Immature natural killer cell (primary cell): ENCODE measurements at regions not wholly inside any gene's neighbourhood (a gene's known extent, or its start where the extent isn't known, plus 50 kb on each side); places are given as distances from the start of the nearest gene placed in this dataset.

Experiments
- DNase-seq, 3 donors: peaks; one replicate each; pipeline ENCODE4 v3.0.0; 2022; ENCODE audit warnings: mixed read lengths in 1 of 3
- H3K27ac Mint-ChIP-seq, 6 donors: one replicate each; pipeline ENCODE4 v1.8.0; 2020; ENCODE audit warnings: mixed read lengths in 6 of 6, mild to moderate bottlenecking in 5 of 6, inconsistent platforms in 4 of 6, moderate library complexity in 3 of 6
- H3K27me3 Mint-ChIP-seq, 3 donors: one replicate each; pipeline ENCODE4 v1.8.0; 2020 to 2021; ENCODE audit warnings: low read depth in 3 of 3, mild to moderate bottlenecking in 3 of 3, mixed read lengths in 3 of 3, moderate library complexity in 3 of 3, inconsistent platforms in 1 of 3
- H3K36me3 Mint-ChIP-seq, 3 donors: one replicate each; pipeline ENCODE4 v1.8.0; 2020; ENCODE audit warnings: mixed read lengths in 3 of 3, inconsistent platforms in 2 of 3, mild to moderate bottlenecking in 2 of 3
- H3K4me1 Mint-ChIP-seq, 2 donors: one replicate each; pipeline ENCODE4 v1.8.0; 2020; ENCODE audit warnings: inconsistent platforms in 2 of 2, mild to moderate bottlenecking in 2 of 2, mixed read lengths in 2 of 2, moderate library complexity in 1 of 2
- H3K4me3 Mint-ChIP-seq, 5 donors: one replicate each; pipeline ENCODE4 v1.8.0; 2020; ENCODE audit warnings: mild to moderate bottlenecking in 5 of 5, mixed read lengths in 5 of 5, inconsistent platforms in 3 of 5, moderate library complexity in 3 of 5
- H3K9me3 Mint-ChIP-seq, 6 donors: one replicate each; pipeline ENCODE4 v1.8.0; 2020; ENCODE audit warnings: mild to moderate bottlenecking in 6 of 6, mixed read lengths in 6 of 6, inconsistent platforms in 4 of 6, moderate library complexity in 3 of 6

- Mint-ChIP-seq H3K27ac (no peak overlapping the region), H3K4me1 (no peaks in the 10 kb centered on the region), H3K27me3 (peaks cover 0 to 4% (median 0%) of the 10 kb centered on the region in 3 donors), H3K36me3 (no peaks in the 10 kb centered on the region), H3K9me3 (no peaks in the 10 kb centered on the region), H3K4me3 (no peak overlapping the region)
- DNase-seq = peak in 2 of 3 donors; percentile 1 to 8
These were observed 353.7 kb downstream of the SLCO4C1 start for GRCh38 chr5:101942321-101942882.

DNA sequence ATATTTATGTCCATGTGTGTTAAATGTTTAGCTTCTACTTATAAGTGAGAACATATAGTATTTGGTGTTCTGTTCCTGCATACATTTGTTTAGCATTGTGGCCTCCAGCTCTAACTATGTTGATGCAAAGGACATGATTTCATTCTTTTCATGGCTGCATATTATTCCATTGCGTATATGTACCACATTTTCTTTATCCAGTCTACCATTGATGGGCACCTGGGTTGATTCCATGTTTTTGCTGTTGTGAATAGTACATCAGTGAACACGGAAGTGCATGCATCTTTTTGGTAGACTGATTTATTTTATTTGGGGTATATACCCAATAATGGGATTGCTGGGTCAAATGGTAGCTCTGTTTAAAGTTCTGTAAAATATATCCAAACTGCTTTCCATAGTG is 359.0 kb downstream of the SLCO4C1 start:
- no peak overlapping the region for H3K4me3 Mint-ChIP-seq
- H3K36me3 Mint-ChIP-seq = no peaks in the 10 kb centered on the region
- H3K9me3 Mint-ChIP-seq = no peaks in the 10 kb centered on the region
- H3K27me3 Mint-ChIP-seq = peaks cover 0 to 4% (median 0%) of the 10 kb centered on the region in 3 donors
- DNase-seq = no peak
- H3K4me1 Mint-ChIP-seq = no peaks in the 10 kb centered on the region
- no peak overlapping the region for H3K27ac Mint-ChIP-seq

GRCh38 chr5:101935086-101935485 is 361.0 kb downstream of the SLCO4C1 start:
- Mint-ChIP-seq H3K9me3 (peaks cover 0 to 2% (median 0%) of the 10 kb centered on the region in 6 donors), H3K27ac (no peak overlapping the region), H3K4me1 (no peaks in the 10 kb centered on the region), H3K36me3 (no peaks in the 10 kb centered on the region), H3K27me3 (peaks cover 0 to 3% (median 0%) of the 10 kb centered on the region in 3 donors), H3K4me3 (no peak overlapping the region)
- DNase-seq = no peak

DNA sequence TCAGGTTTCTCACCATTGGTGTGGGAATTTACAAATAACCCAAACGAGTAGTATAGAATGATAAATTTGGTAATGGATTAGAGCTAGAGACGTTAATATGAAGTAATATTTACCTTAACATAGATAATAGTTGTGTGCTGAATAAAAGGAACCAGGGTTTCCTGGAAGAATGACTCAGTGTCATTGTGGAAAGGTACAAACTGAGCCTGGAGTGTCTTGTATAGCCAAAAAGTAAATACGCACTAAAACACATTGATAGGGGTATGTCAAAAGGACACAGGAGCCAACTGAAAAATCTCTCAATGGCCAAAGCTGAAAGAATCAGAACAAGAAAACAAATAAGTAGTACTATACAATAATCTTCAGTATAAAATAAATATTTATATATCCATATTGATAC is 363.5 kb downstream of the SLCO4C1 start:
- Mint-ChIP-seq H3K9me3 (peaks cover 0 to 3% (median 0%) of the 10 kb centered on the region in 6 donors), H3K4me3 (no peak overlapping the region), H3K27ac (no peak overlapping the region), H3K36me3 (no peaks in the 10 kb centered on the region), H3K27me3 (peaks cover 0 to 1% (median 0%) of the 10 kb centered on the region in 3 donors), H3K4me1 (no peaks in the 10 kb centered on the region)
- no peak for DNase-seq

DNA sequence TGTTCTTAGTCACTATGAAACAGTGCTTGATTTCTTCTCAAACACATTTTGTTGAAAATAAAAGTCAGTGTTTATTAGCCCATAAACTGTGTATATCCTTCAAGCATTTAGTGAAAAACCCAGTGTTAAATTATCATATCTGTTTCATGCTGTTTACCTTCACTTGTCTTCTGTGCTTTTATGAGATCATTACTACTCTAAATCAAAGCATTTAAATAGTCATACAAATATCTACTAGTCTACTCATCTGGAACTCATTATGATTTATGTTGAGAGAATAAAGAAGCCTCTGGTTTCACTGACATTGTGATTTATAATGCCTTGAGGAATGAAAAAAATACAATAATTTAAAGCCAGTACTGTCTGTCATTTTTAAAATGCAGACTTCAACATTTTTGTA is 366.5 kb downstream of the SLCO4C1 start:
- no peaks in the 10 kb centered on the region for H3K4me1 Mint-ChIP-seq
- H3K9me3 Mint-ChIP-seq = peaks cover 0 to 10% (median 0%) of the 10 kb centered on the region in 6 donors
- H3K27me3 Mint-ChIP-seq = peaks cover 0 to 4% (median 0%) of the 10 kb centered on the region in 3 donors
- H3K36me3 Mint-ChIP-seq = no peaks in the 10 kb centered on the region
- no peak for DNase-seq
- H3K4me3 Mint-ChIP-seq = no peak overlapping the region
- H3K27ac Mint-ChIP-seq = no peak overlapping the region

DNA sequence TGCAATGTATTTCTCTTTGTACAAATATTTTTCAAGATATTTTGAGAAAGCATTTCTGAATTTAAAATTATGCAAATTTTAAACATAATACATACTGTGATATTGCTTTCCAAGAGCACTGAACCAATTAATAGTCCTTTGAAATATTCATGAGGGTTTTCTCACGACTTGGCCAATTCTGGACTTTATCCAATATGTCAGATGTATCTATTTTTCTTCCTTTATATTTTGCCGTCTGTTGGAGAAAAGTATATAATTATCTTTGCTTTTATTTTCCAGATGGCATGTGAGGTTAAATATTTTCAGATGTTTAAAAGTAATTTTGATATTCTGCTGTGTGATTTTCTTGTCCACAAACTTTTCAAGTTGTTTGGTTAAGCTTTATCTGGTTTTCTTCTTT is 378.9 kb downstream of the SLCO4C1 start:
- H3K4me1 Mint-ChIP-seq = no peaks in the 10 kb centered on the region
- peaks cover 0 to 8% (median 2%) of the 10 kb centered on the region in 6 donors for H3K9me3 Mint-ChIP-seq
- peaks cover 0 to 2% (median 0%) of the 10 kb centered on the region in 3 donors for H3K27me3 Mint-ChIP-seq

GRCh38 chr5:101915554-101915953 is 380.5 kb downstream of the SLCO4C1 start:
- no peaks in the 10 kb centered on the region for H3K36me3 Mint-ChIP-seq
- H3K27me3 Mint-ChIP-seq = peaks cover 0 to 3% (median 2%) of the 10 kb centered on the region in 3 donors
- peaks cover 0 to 6% (median 2%) of the 10 kb centered on the region in 6 donors for H3K9me3 Mint-ChIP-seq

More for the DNA sequence above, 378.9 kb downstream of the SLCO4C1 start:
- no peak overlapping the region for H3K4me3 Mint-ChIP-seq
- no peak overlapping the region for H3K27ac Mint-ChIP-seq
- DNase-seq = no peak
- H3K36me3 Mint-ChIP-seq = peaks cover 0 to 2% (median 0%) of the 10 kb centered on the region in 3 donors

DNA sequence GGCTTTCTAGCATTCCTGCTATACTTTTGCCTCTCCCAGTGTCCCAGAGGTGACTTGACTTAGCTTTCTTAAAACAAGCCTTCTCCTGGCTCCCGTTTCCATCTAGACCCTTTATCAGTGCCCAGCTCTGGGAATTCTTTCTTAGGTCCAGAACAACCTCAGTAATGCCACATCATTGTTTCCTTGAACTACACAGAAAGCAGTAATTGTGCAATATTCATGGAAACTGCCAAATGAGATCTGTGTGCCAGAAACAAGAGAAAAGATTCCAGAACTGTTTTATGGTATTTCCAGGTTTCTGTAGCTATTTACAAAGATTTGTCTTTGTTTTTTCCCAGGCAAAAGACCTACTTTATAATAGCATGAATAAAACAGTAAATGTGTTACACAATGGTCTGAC is 391.3 kb downstream of the SLCO4C1 start:
- Mint-ChIP-seq H3K27ac (no peak overlapping the region), H3K27me3 (no peaks in the 10 kb centered on the region), H3K4me1 (no peaks in the 10 kb centered on the region), H3K9me3 (peaks cover 0 to 4% (median 0%) of the 10 kb centered on the region in 6 donors), H3K4me3 (no peak overlapping the region), H3K36me3 (no peaks in the 10 kb centered on the region)
- no peak for DNase-seq

More at GRCh38 chr5:101915554-101915953, 380.5 kb downstream of the SLCO4C1 start:
- H3K4me1 Mint-ChIP-seq = no peaks in the 10 kb centered on the region
- H3K4me3 Mint-ChIP-seq = no peak overlapping the region
- no peak overlapping the region for H3K27ac Mint-ChIP-seq
- no peak for DNase-seq

GRCh38 chr5:101897914-101898313 is 398.2 kb downstream of the SLCO4C1 start:
- Mint-ChIP-seq H3K36me3 (no peaks in the 10 kb centered on the region), H3K4me1 (no peaks in the 10 kb centered on the region), H3K27ac (no peak overlapping the region), H3K27me3 (peaks cover 0 to 2% (median 0%) of the 10 kb centered on the region in 3 donors), H3K4me3 (no peak overlapping the region), H3K9me3 (peaks cover 0 to 4% (median 0%) of the 10 kb centered on the region in 6 donors)
- no peak for DNase-seq

- Mint-ChIP-seq H3K36me3 (no peaks in the 10 kb centered on the region), H3K4me3 (no peak overlapping the region), H3K27me3 (peaks cover 0 to 2% (median 2%) of the 10 kb centered on the region in 3 donors), H3K4me1 (no peaks in the 10 kb centered on the region), H3K27ac (no peak overlapping the region), H3K9me3 (peaks cover 0 to 6% (median 3%) of the 10 kb centered on the region in 6 donors)
- no peak for DNase-seq
These were observed 401.1 kb downstream of the SLCO4C1 start for GRCh38 chr5:101894985-101895384.

GRCh38 chr5:101878190-101878589 is 417.9 kb downstream of the SLCO4C1 start:
- no peaks in the 10 kb centered on the region for H3K36me3 Mint-ChIP-seq
- DNase-seq = no peak
- peaks cover 0 to 2% (median 0%) of the 10 kb centered on the region in 6 donors for H3K9me3 Mint-ChIP-seq
- H3K27me3 Mint-ChIP-seq = peaks cover 0 to 2% (median 0%) of the 10 kb centered on the region in 3 donors
- no peak overlapping the region for H3K27ac Mint-ChIP-seq
- H3K4me3 Mint-ChIP-seq = no peak overlapping the region
- no peaks in the 10 kb centered on the region for H3K4me1 Mint-ChIP-seq

- peaks cover 0 to 2% (median 0%) of the 10 kb centered on the region in 3 donors for H3K27me3 Mint-ChIP-seq
- no peak overlapping the region for H3K4me3 Mint-ChIP-seq
- no peaks in the 10 kb centered on the region for H3K36me3 Mint-ChIP-seq
- no peak overlapping the region for H3K27ac Mint-ChIP-seq
- DNase-seq = no peak
- H3K4me1 Mint-ChIP-seq = no peaks in the 10 kb centered on the region
- H3K9me3 Mint-ChIP-seq = peaks cover 0 to 2% (median 0%) of the 10 kb centered on the region in 6 donors
These were observed 418.6 kb downstream of the SLCO4C1 start for GRCh38 chr5:101877451-101877850.

DNA sequence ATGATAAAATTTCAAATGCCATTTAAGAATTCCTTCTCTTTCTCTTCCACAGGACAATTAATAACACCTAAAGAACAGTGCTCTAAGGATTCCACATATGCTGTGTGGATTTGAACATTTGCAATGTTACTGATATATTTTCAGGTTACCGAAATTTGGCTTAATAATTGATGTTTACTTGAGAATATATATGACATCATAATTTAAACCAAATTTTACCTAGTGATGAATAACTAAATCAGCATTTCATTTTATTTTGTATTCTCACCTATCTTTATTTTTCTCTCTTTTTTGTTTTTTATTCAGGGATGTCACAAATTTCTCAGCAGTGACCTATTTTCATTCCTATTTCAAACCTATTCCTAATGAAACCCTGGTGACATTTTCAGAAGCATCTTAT is 429.6 kb downstream of the SLCO4C1 start:
- Mint-ChIP-seq H3K27ac (no peak overlapping the region), H3K36me3 (no peaks in the 10 kb centered on the region), H3K4me3 (no peak overlapping the region), H3K4me1 (no peaks in the 10 kb centered on the region), H3K27me3 (peaks cover 0 to 5% (median 0%) of the 10 kb centered on the region in 3 donors), H3K9me3 (peaks cover 0 to 11% (median 5%) of the 10 kb centered on the region in 6 donors)
- DNase-seq = no peak

DNA sequence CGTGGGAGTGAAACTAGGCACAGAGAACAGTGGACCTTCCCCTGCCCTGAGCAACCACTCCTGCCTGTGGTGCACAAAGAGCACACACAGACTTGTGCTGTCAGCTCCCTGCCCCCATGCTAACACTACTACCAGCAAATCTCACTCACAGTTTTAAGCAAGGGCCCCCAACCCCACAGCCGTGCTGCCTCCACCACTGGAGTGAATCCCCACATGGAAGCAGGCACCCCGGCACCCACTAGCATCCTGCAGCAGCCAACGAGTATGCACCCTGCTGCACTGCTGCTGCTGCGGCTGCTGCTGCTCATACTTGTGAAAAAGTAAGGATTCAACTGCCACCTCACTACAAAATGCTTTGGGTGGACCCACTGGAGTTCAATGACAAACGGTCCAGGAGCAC is 435.5 kb downstream of the SLCO4C1 start:
- no peak for DNase-seq
- Mint-ChIP-seq H3K9me3 (peaks cover 3 to 17% (median 8%) of the 10 kb centered on the region in 6 donors), H3K27ac (no peak overlapping the region), H3K27me3 (peaks cover 1 to 5% (median 2%) of the 10 kb centered on the region in 3 donors), H3K4me3 (no peak overlapping the region), H3K4me1 (no peaks in the 10 kb centered on the region), H3K36me3 (no peaks in the 10 kb centered on the region)

- Mint-ChIP-seq H3K27ac (no peak overlapping the region), H3K4me3 (no peak overlapping the region), H3K9me3 (peaks cover 3 to 17% (median 8%) of the 10 kb centered on the region in 6 donors), H3K36me3 (no peaks in the 10 kb centered on the region), H3K4me1 (no peaks in the 10 kb centered on the region), H3K27me3 (peaks cover 1 to 5% (median 2%) of the 10 kb centered on the region in 3 donors)
- DNase-seq = no peak
These were observed 435.9 kb downstream of the SLCO4C1 start for GRCh38 chr5:101860145-101860544.
